CD4-positive, alpha-beta T cell treated with Interleukin-2 at 100 ng/mL for 4 hours (primary cell): ENCODE measurements at regions not wholly inside any gene's neighbourhood (a gene's known extent, or its start where the extent isn't known, plus 50 kb on each side); places are given as distances from the start of the nearest gene placed in this dataset.
"Not testable (repeated sequence)": the region's sequence is repeated elsewhere in the genome, so short reads cannot be mapped to it uniquely, and the experiment has no call there.

Experiments
- DNase-seq: peaks from one replicate; pipeline ENCODE4 v3.0.0-alpha.2; 2020; ENCODE audit warnings: low spot score

DNA sequence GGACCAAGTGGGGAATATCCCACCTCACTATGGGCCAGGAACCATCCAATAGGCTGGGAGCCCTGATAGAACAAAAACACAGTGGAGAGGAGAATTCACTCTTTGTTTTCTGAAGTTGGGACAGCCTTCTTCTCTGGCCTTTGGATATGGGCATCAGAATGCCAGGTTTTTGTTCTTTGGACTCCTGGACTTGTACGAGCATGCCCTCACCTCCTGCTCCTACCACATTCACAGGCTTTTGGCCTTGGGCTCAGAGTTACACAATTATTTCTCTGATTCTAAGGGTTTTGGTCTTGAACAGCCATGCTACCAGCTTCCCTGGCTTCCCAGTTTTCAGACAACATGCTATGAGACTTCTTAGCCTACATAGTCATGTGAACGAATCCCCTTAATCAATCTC, 732.9 kb upstream of the VRK2 start:
- no peak for DNase-seq

DNA sequence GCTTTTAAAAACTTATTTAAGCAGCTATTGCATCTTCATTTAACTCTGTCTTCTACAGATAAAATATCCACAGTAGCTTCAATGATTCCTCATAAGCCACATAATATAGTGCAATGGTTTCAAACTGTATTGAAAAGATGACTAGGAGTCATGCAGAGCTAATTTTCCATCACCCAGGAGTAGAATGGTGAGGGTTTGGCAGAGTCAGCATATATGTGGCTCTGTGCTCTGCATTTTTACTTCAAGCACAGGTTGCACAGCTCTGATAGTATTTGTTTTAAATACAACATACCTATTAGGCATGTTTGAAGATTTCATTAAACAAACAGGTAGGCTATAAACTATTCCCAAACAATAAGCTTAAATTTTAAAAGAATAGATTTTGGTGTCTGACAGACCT, 731.9 kb upstream of the VRK2 start:
- no peak for DNase-seq

DNA sequence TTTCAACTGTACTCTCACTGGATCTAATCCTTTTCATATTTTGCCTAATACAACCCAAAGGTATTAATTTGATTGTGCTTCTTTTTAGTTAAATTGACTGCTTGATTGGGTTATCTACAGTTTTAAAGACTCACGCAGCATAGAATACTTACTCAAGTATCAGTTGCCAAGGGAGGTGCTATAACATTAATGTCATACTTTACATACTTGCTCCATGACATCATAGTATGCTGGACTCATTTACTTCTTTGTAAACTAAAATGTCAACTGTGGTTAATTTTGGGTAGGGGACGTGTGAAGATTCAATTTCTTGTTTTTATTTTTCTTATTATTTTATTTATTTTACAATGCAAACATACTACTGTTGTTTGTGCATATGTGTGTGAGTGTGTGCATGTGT, 716.2 kb upstream of the VRK2 start:
- DNase-seq, result no peak

DNA sequence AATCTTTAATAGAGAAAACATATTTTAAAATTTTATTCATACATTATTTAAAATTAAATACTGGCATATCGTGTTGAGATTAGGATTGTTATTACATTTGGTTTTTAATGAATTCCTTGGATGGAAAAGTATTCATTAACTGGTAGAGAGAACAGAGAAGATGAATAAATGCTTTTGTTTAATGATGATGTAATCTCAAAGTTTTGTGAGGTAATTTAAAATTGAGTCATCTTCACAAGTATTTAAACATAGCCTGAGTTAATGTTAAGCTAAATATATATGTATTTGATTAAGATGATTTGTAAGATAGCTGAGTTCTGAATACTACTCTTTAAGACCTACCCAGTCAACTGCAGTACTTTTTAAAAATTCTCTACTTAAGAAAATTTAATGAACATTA, 713.4 kb upstream of the VRK2 start:
- no peak for DNase-seq

DNA sequence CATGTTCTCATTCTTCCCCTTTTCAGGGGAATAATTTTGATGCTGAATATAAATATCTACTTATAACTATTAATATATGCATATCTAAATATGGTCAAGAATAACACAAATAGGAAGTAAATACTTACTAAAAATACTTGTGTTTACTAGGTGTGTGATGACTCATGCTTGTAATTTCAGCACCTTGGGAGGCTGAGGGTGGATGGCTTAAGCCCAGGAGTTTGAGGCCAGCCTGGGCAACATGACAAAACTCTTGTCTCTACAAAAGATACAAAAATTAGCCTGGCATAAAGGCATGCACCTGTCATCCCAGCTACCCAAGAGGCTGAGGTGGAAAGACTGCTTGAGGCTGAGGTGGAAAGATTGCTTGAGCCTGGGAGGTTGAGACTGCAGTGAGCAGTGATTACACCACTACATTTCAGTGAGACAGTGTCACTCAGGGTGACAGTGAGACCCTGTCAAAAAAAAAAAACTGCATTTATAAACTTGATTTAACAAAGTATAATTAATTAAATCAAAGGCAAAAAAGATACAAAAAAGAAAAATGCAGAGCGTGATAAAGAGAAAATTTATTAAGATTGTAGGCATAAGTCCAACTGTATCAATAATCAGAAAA, 703.1 kb upstream of the VRK2 start:
- DNase-seq, result no peak

DNA sequence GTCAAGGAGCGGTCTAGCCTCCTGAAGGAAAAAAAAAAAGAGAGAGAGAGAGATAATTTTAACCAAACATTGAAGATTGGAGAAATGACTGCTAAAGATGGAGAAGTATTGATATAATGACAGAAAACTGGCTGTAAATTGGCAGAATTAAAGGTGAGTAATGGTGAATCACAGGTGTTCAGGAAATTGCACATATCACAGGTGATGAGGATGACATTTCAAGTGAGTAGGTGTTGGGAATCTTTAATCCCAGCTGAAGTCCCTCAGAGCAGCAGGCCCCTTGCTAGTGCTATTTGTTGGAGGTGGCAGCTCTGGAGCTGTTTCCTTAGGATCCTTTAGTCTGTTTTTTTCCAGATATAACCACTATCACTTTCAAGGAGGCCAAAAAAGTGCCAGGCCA, 678.4 kb upstream of the VRK2 start:
- DNase-seq, result no peak

DNA sequence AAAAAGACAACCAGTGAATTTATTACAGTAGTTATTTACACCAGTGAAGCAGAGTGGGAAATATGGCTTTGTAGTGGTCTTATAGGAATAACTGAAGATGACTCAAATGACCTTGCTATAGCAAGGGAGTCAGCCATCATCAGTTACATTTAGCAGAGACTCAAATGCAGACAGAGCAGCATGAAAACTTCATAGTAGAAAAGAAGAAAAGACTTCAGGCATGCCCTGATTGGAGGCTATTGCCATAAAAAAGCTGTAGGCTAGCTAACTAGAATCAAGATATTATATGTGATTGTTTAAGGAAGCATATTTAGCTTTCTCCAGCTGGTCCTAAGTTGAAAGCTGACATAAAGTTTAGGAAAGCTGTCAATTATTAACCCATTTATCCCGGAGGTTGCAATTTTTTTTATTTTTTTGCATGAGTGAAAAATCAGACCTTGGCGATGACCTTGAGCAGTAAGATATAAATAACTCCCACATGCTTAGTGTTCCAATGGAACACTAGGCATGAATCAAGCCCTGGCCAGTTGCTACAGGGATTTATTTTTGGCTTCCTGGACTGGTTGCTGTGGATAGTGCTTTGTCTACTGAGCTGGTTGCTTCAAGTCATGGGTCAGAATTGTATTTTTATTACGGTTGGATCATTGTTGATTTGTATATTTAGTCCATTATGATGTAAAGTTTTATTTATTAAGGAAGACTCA, 675.6 kb upstream of the VRK2 start:
- no peak for DNase-seq

DNA sequence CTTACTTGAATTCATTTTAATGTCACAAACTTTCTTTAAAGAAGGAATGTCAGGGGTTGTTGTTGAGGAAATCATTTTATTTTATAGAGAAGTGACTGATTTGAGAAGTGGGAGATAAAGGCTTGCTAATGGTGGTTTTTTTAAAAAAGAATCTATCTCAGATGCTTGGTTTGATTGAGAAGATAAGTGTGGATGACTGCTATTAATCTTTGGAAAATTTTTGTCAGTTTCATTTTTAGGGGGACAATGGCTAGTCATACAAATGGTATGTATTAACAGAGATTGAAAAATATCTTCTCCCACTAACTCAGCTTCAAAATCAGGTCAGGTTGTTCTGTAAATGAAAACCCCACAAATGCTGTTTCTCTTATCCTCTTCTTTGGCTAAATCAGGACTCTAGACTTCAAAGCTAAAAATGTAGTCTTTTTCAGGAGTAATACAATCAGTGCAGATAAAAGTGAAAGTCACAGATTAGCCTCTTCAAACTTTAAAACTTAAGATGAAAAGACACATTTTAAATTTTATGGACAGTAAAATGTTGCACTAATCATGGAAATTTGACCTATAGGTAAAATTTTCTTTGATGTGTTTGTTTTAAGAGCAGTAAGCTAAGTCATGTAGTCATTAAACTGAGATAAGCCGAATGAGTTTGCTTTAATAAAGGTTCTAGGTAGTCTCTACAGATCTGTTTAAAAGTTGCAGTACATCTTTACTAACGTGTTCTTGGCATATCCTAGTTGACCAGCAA, 674.2 kb upstream of the VRK2 start:
- DNase-seq, result no peak

DNA sequence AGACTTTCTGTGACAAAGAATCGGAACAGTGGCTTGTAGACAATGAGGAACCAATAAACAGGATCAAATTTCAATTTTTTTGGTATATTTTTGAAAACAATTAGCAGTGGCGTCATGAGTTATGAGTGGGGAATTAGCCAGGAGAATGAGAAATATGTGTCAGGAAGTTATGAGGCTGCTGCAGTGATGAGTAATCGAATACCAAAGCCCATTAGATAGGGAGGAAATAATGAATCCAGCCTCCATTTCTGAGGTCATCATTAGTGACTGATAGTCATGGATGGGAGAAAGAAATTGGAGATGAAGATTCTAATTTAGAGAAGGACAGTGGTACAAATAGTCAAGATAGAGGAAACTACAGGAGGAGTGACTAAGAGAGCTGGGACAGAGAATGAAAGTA, 673.1 kb upstream of the VRK2 start:
- no peak for DNase-seq

DNA sequence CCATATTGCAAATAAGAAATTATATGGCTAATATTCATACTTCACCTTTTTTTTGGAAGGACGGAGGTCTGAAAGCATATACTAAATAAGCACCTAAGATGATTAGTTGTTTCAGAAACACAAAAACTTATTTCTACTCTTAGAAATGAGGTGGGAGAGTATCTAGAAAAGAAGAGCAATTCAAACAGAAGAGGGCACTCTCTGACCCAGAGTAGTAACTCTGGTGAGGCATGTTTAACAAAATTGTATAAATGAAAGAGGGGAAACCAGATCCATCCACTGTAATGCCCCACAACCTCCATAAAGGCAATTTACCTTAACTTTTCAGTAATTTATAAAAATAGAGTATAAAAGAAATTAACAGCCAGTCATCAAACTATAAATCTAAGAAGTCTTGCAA, 669.6 kb upstream of the VRK2 start:
- no peak for DNase-seq

DNA sequence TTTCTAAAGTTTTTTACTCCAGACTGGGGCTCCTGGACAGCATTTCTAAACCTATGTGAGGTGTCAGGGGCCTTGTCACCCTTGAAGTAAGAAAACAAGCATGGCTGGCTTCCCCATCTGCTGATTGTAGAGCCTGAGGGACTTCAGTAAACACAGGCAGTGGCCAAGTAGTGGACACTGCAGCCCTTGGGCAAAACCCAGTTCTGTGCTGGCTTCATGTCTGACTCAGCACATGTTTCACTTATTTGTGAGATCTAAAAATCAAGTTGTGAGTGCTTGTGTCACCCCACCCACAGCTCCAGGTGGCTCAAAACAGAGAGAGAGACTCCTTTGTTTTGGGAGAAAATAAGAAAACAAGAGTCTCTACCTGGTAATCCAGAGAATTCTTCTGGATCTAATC, 660.3 kb upstream of the VRK2 start:
- no peak for DNase-seq

DNA sequence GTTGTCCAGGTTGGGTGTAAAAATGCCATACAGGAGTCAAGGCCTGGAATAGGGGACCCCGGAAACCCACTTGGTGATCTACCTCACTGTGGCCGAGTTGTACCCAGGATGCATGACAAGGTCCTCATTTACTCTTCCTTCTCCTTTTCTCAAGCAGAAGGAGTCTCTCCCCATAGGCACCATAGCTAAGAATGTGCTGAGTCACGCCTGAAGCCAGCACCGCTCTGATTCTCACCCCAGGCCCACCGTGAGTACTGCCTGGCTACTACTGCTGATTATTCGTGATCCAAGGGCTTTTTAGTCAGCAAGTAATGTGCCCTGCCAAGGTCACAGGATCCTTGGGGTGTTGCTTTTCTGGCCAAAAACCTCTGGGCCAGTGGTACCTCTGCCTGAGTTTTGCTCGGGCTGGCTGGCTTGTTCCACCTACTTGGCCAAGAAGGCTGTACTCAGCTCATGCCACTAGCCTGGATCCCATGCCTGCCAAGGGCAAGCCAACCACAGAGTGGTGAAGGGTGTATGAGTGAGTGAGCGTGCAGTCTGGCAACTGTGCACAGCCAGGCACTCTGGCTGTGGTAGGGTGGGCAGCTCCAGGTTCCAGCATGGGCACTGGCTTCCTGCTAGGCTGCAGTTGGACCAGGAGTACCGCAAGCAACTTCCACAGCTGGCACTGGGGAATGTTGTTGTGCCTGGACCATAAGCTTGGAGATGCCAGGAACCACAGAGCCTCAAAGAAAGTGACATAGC, 650.1 kb upstream of the VRK2 start:
- DNase-seq, result no peak

DNA sequence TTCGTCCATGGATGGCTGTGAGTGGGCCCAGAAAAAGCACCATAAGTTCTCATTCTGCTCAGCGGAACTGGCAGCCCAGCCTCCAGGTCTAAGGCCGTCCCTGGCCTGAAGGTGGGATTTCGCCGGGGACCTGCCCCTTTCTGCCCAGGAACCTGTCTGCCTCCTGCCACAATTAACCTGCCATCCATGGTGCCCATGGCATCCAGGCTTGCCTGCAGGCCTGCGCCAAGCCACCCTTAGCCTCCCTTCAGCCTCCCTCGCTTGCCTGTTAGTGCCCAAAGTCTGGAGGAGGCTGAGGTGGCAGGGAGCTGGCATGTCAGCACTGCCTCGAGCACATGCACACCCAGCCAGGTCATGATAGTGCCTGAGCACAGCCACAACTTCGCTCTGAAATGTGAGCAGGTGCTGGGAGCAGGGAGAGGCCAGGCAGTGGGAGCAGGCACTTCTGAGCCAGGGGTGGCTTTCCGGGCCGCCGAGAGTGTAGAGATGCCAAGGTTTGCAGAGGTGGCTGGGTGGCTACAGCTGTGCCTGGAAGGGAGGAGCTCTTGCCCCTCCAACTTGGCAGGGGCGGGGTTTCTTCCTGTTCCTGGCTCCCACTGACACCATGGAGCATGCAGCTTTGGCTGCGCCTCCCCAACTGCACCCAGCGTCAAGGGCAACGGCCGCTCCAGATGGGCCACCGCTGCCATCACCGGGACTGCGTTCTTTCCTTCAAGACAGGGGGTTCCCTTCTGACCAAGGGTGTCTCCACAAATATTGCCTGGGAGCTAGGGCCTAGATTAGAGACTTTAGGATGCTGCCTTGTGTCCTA, 648.9 kb upstream of the VRK2 start:
- DNase-seq, result no peak

DNA sequence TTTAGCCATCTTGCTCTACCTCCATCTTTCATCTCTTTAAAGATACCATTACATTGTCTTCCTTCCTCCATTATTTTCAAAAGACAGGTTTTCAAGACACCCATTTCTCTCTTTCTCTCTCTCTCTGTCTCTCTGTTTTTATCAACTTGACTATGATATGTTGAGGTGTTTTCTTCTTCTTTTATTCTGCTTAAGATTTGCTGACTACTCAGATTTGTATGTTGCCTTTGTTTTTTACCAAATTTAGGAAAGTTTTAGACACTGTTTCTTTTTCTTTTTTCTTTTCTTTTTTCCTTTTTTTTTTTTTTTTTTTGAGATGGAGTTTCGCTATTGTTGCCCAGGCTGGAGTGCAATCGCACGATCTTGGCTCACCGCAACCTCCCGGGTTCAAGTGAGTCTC, 647.5 kb upstream of the VRK2 start:
- no peak for DNase-seq

DNA sequence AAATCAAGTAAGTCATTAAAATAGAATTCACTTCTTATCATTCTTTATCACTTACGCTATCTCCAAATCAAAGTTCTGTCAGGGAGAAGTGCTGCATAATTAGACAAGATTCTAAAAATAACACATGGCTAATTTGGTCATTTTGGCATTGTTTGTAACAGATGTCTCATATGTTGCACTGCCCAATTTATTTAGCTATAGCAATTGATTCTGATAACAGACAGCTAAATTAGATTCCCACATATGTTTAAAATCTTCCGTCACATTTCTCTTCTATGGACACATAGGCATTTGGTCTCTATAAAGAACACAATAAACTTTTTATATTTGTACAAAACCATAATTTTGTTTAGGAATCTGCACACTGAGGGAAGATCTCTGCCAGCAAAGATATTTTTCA, 644.5 kb upstream of the VRK2 start:
- DNase-seq, result no peak

DNA sequence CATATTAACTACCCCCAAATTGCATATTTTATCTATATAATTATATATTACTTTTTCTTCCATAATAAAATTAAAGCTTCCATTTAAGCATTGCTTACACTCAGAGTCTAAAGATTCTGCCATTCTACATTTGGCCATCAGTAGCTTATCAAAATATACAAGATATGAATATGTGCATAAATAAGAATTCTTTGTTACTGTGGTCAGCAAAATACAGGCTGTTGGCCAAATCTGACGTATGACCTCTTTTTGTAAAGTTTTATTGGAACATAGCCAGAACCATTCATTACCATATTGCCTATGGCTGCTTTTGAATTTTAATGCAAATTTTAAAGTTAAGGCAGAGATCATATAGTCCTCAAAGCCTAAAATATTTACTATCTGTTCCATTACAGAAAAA, 643.9 kb upstream of the VRK2 start:
- no peak for DNase-seq

DNA sequence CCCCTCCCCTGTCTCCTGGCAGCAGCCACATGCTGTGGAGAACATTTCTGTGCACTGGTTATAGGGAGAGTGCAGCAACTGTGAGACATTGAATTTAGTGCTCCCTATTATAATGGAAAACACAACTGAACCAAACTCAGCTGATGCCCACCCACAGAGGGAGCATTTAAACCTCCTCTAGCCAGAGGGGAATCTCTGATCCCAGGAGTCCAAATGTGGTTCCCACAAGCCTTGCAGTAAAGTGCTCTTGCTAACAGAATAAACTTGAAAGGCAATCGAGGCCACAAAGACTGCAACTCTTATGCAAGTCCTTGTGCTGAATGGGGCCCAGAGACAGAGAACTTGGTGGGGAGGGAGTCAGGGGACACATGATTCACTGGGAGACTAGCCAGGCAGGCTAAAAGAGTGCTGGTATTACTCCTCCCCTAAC, 638.8 kb upstream of the VRK2 start:
- no peak for DNase-seq

DNA sequence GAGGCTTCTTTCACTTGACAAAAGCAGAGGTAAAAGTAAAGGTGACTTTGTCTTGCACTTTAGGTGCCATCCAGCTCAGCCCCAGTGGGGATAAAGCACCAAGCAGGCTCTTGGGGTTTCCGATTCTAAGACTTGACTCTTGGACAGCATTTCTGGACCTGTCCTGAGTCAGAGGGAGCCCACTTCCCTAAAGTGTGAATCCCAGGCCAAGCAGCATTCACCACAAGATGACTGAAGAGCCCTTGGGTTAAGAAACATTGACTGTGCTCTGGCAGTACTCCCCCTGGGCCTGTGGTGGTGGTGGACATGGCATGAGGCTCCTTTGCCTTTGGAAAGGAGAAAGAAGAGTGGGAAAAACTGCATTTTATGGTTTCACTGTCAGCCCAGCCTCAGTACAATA, 638.0 kb upstream of the VRK2 start:
- DNase-seq, result no peak

DNA sequence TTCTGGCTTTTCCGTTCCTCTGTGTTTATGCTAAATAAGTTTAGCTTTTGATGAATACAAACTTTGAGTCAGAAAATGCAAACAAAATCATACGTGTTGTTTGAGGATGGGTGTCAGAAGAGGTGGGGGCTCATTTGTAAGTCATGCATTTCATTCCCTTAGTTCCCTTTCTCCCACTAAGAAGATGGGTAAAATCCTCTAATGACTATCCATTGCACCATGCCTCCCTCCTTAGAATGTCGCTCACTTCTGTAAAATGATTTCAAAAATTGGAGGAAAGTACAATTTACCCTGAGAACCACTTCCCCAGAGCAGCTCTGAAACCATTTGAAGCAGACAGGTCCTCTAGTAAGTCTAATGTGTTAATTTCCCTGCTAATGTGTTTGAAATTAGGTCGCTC, 629.6 kb upstream of the VRK2 start:
- DNase-seq, result no peak

DNA sequence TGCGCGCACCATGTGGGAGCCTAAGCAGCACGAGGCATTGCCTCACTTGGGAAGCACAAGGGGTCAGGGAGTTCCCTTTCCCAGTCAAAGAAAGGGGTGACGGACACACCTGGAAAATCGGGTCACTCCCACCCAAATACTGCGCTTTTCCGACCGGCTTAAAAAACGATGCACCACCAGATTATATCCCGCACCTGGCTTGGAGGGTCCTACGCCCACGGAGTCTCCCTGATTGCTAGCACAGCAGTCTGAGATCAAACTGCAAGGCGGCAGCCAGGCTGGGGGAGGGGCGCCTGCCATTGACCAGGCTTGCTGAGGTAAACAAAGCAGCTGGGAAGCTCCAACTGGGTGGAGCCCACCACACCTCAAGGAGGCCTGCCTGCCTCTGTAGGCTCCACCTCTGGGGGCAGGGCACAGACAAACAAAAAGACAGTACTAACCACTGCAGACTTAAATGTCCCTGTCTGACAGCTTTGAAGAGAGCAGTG, 627.7 kb upstream of the VRK2 start:
- not testable (repeated sequence) for DNase-seq

DNA sequence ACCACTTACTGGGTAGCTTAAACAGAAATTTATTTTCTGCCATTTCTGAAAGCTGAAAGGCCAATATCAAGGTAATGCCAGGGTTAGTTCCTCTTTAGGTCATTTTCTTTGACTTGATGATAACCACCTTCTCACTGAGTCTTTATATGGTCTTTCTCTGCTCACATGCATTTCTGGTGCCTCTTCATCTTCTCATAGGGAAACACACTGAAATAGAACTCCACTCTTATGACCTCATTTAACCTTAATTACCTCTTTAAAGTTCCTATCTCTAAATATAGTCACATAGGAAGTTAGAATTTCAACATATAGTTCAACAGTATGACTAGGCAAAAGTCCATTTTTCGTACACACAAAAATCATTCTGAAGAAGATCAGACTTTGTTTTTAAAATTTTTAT, 616.8 kb upstream of the VRK2 start:
- no peak for DNase-seq

DNA sequence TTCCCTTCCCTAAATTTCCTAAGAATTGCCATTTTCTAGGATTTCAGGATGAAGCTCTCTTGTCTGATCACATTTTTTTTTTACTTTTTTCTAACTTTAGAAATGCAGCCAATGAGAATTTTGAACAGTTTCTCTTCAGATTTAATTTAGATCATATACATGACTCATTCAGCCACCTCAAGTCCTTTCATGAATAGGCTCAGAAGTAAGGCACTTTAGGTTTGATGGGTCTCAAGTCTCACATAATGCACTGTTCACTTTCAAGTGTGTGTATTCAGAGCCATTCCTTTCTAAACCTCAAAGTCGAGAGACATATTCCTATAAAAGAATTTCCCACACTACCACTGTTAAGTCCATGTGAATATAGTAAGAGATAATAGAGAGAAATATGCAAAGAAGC, 614.1 kb upstream of the VRK2 start:
- no peak for DNase-seq
